ENCODE measurements at regions not wholly inside any gene's neighbourhood (a gene's known extent, or its start where the extent isn't known, plus 50 kb on each side); places are given as distances from the start of the nearest gene placed in this dataset.

GRCh38 chrX:81996166-81996565 is 794.3 kb downstream of the SH3BGRL start:
- no peak for TF ChIP-seq CTCF (IDR thresholded peaks at IDR 0.05)
- TF ChIP-seq EP300 (IDR thresholded peaks at IDR 0.05; ENCODE audit: low read depth): no peak

Measured in transverse colon (tissue), 3 donors.